Skin of body (tissue), 1 donor: ENCODE measurements at regions not wholly inside any gene's neighbourhood (a gene's known extent, or its start where the extent isn't known, plus 50 kb on each side); places are given as distances from the start of the nearest gene placed in this dataset.
"Not testable (repeated sequence)": the region's sequence is repeated elsewhere in the genome, so short reads cannot be mapped to it uniquely, and the experiment has no call there.

Experiments
- DNase-seq: peaks from one replicate; lab custom pipeline; 2025; lab: John Stamatoyannopoulos, UW

- no peak for DNase-seq
These were observed 294.0 kb upstream of the VWC2 start for GRCh38 chr7:49479441-49479840.

DNA sequence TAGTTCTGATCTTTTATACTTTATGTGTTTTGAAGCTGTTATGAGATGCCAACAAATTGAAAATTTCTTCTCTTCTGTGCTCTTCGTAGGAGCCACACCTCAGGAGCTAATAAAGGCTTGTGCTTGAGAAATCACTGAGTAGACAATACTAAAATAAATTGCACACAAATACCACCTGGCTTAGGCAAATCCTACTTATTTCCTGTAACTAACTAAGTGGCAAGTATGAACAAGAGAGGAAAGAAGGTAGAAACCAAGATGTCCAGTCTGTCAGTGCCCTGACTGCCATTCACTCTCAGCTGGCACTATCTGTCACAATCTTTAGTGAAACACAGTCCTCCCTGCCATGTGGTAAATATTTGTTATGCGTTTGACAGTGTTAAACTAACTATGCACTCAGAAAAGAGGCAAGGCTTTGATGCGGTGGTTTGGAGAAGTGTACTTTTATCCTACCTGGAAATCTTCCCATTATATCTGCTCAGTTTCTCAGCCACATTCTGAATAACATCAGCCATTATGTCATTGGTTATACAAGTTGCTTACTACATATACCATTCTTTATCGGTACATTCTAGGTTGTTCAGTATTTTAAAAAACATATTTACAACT, 293.4 kb upstream of the VWC2 start:
- no peak for DNase-seq

GRCh38 chr7:49481075-49481474, 292.4 kb upstream of the VWC2 start:
- DNase-seq = no peak

DNA sequence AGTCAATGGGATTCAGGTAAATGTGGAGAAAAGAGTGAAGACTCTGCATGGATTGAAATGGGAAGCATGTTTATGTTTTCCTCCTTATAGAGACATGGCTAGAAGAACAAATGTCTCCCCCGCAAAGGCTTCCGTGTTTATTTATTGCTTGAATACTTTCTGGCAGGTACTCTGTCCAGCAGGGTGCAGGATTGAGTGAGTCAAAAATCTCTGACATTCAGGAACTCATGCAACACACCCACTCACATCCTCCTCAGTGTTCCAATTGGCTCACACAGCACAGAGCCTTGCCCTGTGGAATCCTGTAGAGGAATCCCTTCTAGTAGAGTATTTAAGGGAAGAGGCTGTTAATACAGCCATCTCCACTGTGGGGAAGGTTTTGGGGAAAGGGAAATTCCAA, 290.3 kb upstream of the VWC2 start:
- DNase-seq = no peak

GRCh38 chr7:49486974-49487829, 286.2 kb upstream of the VWC2 start:
- DNase-seq = no peak

DNA sequence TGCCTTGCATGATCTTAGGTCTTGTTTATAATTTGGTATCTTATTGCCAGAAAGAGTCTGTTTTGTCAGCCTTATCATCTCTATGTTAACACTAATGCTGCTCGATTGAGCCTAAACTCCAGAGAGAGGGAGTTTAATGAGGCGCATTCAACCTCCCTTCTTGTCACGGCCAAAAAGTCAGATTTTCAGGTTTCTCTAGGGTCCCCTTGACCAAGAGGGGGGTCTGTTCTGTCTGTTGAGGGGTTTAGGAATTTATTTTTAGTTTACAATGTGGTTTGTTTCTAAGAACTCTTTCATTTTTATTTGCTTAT, 285.7 kb upstream of the VWC2 start:
- DNase-seq = no peak

GRCh38 chr7:49488573-49488972, 284.9 kb upstream of the VWC2 start:
- no peak for DNase-seq

GRCh38 chr7:49497471-49497870, 276.0 kb upstream of the VWC2 start:
- no peak for DNase-seq

GRCh38 chr7:49500741-49501140, 272.7 kb upstream of the VWC2 start:
- no peak for DNase-seq

DNA sequence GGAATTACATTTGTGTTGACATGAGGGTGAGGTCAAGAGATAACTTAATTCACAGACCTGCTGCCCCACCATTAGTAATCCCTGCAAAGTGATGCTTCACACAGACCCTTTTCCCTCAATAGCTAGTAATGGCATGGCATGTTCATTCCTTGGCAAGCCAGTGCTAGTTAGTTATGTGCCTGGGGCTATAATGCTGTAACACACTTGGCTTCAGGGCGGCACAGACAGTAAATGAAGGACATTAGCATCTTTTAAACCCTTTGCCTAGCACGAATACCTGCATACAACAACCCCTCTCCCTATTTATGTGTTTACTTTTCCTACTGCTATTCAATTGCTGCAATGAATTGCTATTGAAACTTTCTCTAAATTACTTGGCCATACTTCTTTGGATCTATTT, 266.2 kb upstream of the VWC2 start:
- not testable (repeated sequence) for DNase-seq

- no peak for DNase-seq
These were observed 259.5 kb upstream of the VWC2 start for GRCh38 chr7:49513911-49514310.

- DNase-seq = no peak
These were observed 252.5 kb upstream of the VWC2 start for GRCh38 chr7:49520951-49521350.

DNA sequence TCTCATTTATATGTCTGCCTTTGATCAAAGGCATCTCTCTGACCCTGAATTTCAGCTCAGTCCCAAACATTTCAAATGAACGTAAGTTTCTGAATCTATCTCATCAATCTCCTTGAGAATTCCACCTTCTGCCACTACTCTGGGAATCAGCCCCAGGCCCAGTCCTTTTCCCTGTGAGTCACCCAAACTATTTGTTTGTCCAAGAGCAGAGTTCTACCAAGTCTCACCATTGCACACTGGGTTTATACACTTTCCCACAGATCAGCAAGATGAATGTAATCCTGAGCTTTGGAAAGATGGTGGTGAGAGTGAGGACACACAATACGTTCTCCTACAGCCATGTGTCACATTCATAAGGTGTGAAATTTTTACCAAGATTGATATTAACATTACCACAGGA, 251.3 kb upstream of the VWC2 start:
- no peak for DNase-seq

DNA sequence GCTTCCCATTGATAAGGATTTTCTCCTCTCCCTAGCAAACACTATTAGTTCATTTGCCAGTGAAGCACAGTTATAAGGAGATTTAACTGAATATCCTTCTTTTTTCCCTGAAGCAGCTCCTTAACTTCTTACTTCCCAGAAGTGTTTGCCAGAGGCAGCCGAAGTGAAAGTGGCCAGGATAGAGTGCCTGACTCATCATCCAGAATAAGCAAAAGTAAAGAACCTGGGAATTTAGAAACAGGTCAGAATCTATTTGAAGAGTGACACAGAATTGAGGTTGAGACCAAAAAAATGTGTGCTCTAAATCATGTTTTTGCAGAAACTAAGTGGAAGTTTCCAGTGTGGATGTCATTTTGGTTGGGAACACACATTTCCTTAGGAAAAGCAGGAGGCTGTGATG, 249.6 kb upstream of the VWC2 start:
- no peak for DNase-seq

DNA sequence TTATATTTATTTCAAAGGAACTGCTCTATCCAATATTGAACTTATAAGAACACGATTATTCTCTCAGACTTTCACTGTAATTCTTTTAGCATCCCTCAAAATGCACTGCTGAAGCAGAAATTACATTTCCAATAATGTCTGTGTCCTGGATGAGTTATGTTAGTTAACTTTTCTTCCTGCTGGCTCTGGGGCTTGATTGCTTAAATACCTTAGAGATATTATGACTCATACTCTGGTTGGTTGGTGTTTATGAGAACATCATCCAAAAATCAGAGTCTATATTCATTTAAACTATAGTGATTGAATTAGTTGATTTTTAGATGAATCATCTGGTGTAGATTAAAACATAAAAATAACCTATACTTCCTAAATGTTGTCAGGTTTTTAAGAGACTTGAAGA, 246.3 kb upstream of the VWC2 start:
- DNase-seq = no peak

- no peak for DNase-seq
These were observed 243.0 kb upstream of the VWC2 start for GRCh38 chr7:49530481-49530880.

- no peak for DNase-seq
These were observed 209.6 kb upstream of the VWC2 start for GRCh38 chr7:49563693-49564378.

DNA sequence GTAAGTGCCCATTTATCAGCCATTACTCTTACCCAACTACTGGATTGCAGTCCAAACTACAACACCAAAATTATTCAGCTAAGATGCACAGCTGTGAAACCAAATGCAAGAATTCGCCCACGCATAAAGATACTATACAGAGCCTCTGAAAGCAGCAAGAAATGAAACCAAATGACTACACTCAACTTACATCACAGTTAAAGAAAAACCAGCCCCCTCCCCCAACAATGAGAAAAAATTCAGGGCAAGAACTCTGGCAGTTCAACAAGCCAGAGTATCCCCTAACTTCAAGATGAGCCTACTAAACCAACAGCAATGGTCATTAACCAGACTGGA, 209.1 kb upstream of the VWC2 start:
- DNase-seq = no peak

DNA sequence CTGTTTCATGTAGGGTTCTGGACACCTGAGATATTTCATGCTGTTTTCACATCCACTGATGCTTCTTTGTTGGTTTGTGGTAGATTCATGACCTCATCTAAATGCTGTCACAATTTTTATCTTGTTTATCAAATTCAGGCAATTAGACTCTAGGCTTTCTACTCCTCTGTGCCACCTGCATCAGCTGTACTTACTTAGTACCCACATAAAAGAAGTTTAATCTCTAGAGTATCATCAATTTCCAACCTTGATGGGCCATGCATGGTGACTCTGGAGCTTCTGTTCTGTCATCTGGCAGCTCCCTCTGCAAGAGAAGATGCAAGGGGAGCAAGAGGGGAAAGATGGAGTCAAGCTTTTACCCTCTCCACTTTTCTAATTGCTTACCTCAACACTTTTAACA, 195.9 kb upstream of the VWC2 start:
- no peak for DNase-seq

DNA sequence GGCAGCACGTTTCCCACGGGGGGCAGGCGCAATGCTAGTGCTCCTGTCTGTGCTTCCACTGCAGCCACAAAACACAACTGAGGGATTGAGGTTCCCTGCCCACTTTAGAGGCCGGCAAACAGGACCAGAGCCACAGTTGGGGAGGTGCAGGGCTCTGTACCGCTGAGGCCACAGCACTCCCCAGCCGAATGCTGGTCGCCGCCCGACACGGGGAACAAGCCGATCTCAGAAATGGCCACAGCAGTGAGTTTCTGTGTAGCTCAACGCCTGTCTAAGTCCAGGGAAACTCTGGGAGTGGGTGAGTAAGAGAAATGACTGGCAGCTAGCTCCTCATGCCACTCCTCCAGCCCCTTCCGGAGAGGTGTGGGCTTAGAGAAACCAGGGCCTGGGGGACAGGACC, 194.0 kb upstream of the VWC2 start:
- no peak for DNase-seq

GRCh38 chr7:49580000-49580399, 193.4 kb upstream of the VWC2 start:
- no peak for DNase-seq

- DNase-seq = no peak
These were observed 192.7 kb upstream of the VWC2 start for GRCh38 chr7:49580761-49581160.

GRCh38 chr7:49583440-49583839, 190.0 kb upstream of the VWC2 start:
- no peak for DNase-seq
